Activated T-helper 17 cell treated with anti-CD3 and anti-CD28 coated beads, Interleukin-2, amount 50 U/mL, for 72 hours (primary cell): ENCODE measurements at regions not wholly inside any gene's neighbourhood (a gene's known extent, or its start where the extent isn't known, plus 50 kb on each side); places are given as distances from the start of the nearest gene placed in this dataset.

ENCODE experiments used
- ATAC-seq: fragments of 150-1000 bp; cut with Tn5 transposase; replicated peaks from 2 replicates; pipeline ENCODE4 v1.10.0; 2021; ENCODE audit warnings: mild to moderate bottlenecking, moderate library complexity
- H3K27ac Mint-ChIP-seq: one replicate; pipeline ENCODE4 v1.8.0; 2022; ENCODE audit warnings: mixed read lengths
- H3K27me3 Mint-ChIP-seq: one replicate; pipeline ENCODE4 v1.8.0; 2022; ENCODE audit warnings: mixed read lengths
- H3K36me3 Mint-ChIP-seq: one replicate; pipeline ENCODE4 v1.8.0; 2022; ENCODE audit warnings: low read depth, mild to moderate bottlenecking, mixed read lengths
- H3K4me1 Mint-ChIP-seq: one replicate; pipeline ENCODE4 v1.8.0; 2022; ENCODE audit warnings: mixed read lengths
- H3K4me3 Mint-ChIP-seq: one replicate; pipeline ENCODE4 v1.8.0; 2022; ENCODE audit warnings: mild to moderate bottlenecking, mixed read lengths
- H3K9me3 Mint-ChIP-seq: one replicate; pipeline ENCODE4 v1.8.0; 2022; ENCODE audit warnings: mixed read lengths

- H3K9me3 Mint-ChIP-seq, result no peaks in the 10 kb centered on the region
- H3K27me3 Mint-ChIP-seq, result no peaks in the 10 kb centered on the region
- no peak for ATAC-seq
- no peak overlapping the region for H3K27ac Mint-ChIP-seq
- H3K4me3 Mint-ChIP-seq, result no peak overlapping the region
- H3K36me3 Mint-ChIP-seq, result no peaks in the 10 kb centered on the region
- H3K4me1 Mint-ChIP-seq, result no peaks in the 10 kb centered on the region
Measured at GRCh38 chr3:8095724-8096123, 405.9 kb upstream of the LMCD1 start.

- peaks cover 1% of the 10 kb centered on the region for H3K27me3 Mint-ChIP-seq
- H3K27ac Mint-ChIP-seq, result no peak overlapping the region
- no peaks in the 10 kb centered on the region for H3K4me1 Mint-ChIP-seq
- no peaks in the 10 kb centered on the region for H3K9me3 Mint-ChIP-seq
- H3K36me3 Mint-ChIP-seq, result no peaks in the 10 kb centered on the region
- no peak overlapping the region for H3K4me3 Mint-ChIP-seq
- ATAC-seq, result no peak
Measured at GRCh38 chr3:8097690-8098089, 403.9 kb upstream of the LMCD1 start.

- H3K36me3 Mint-ChIP-seq, result no peaks in the 10 kb centered on the region
- no peaks in the 10 kb centered on the region for H3K4me1 Mint-ChIP-seq
- no peaks in the 10 kb centered on the region for H3K9me3 Mint-ChIP-seq
- H3K4me3 Mint-ChIP-seq, result no peak overlapping the region
- peaks cover 3% of the 10 kb centered on the region for H3K27me3 Mint-ChIP-seq
- no peak overlapping the region for H3K27ac Mint-ChIP-seq
- ATAC-seq, result no peak
Measured at GRCh38 chr3:8103954-8104353, 397.7 kb upstream of the LMCD1 start.

GRCh38 chr3:8106921-8107320 lies 394.7 kb upstream of the LMCD1 start:
- Mint-ChIP-seq H3K4me3 (no peak overlapping the region), H3K36me3 (no peaks in the 10 kb centered on the region), H3K4me1 (no peaks in the 10 kb centered on the region), H3K9me3 (no peaks in the 10 kb centered on the region), H3K27ac (no peak overlapping the region), H3K27me3 (peaks cover 3% of the 10 kb centered on the region)
- ATAC-seq, result no peak

GRCh38 chr3:8110966-8111798 lies 390.4 kb upstream of the LMCD1 start:
- Mint-ChIP-seq H3K27ac (no peak overlapping the region), H3K36me3 (no peaks in the 10 kb centered on the region), H3K9me3 (no peaks in the 10 kb centered on the region), H3K27me3 (peaks cover 10% of the 10 kb centered on the region), H3K4me3 (peak overlapping the region; percentile 12), H3K4me1 (no peaks in the 10 kb centered on the region)
- peak; percentile 88 for ATAC-seq

- Mint-ChIP-seq H3K9me3 (no peaks in the 10 kb centered on the region), H3K4me3 (no peak overlapping the region), H3K4me1 (no peaks in the 10 kb centered on the region), H3K27me3 (peaks cover 14% of the 10 kb centered on the region), H3K27ac (no peak overlapping the region), H3K36me3 (no peaks in the 10 kb centered on the region)
- no peak for ATAC-seq
Measured at GRCh38 chr3:8112587-8112986, 389.0 kb upstream of the LMCD1 start.

- peaks cover 18% of the 10 kb centered on the region for H3K27me3 Mint-ChIP-seq
- no peak overlapping the region for H3K27ac Mint-ChIP-seq
- H3K9me3 Mint-ChIP-seq, result no peaks in the 10 kb centered on the region
- H3K4me3 Mint-ChIP-seq, result no peak overlapping the region
- ATAC-seq, result no peak
- H3K4me1 Mint-ChIP-seq, result no peaks in the 10 kb centered on the region
- no peaks in the 10 kb centered on the region for H3K36me3 Mint-ChIP-seq
Measured at GRCh38 chr3:8113626-8114025, 388.0 kb upstream of the LMCD1 start.

GRCh38 chr3:8128686-8129085 lies 372.9 kb upstream of the LMCD1 start:
- Mint-ChIP-seq H3K27ac (no peak overlapping the region), H3K4me1 (no peaks in the 10 kb centered on the region), H3K36me3 (no peaks in the 10 kb centered on the region), H3K9me3 (no peaks in the 10 kb centered on the region), H3K27me3 (no peaks in the 10 kb centered on the region), H3K4me3 (no peak overlapping the region)
- ATAC-seq, result no peak

GRCh38 chr3:8136553-8136952 lies 365.1 kb upstream of the LMCD1 start:
- Mint-ChIP-seq H3K9me3 (no peaks in the 10 kb centered on the region), H3K4me1 (no peaks in the 10 kb centered on the region), H3K36me3 (no peaks in the 10 kb centered on the region), H3K27ac (no peak overlapping the region), H3K4me3 (no peak overlapping the region), H3K27me3 (peaks cover 3% of the 10 kb centered on the region)
- no peak for ATAC-seq

- no peaks in the 10 kb centered on the region for H3K36me3 Mint-ChIP-seq
- no peaks in the 10 kb centered on the region for H3K9me3 Mint-ChIP-seq
- H3K27ac Mint-ChIP-seq, result no peak overlapping the region
- H3K27me3 Mint-ChIP-seq, result peaks cover 8% of the 10 kb centered on the region
- H3K4me3 Mint-ChIP-seq, result no peak overlapping the region
- ATAC-seq, result no peak
- no peaks in the 10 kb centered on the region for H3K4me1 Mint-ChIP-seq
Measured at GRCh38 chr3:8143186-8143585, 358.4 kb upstream of the LMCD1 start.

GRCh38 chr3:8145661-8146060 lies 356.0 kb upstream of the LMCD1 start:
- Mint-ChIP-seq H3K4me3 (no peak overlapping the region), H3K36me3 (no peaks in the 10 kb centered on the region), H3K27me3 (peaks cover 10% of the 10 kb centered on the region), H3K4me1 (no peaks in the 10 kb centered on the region), H3K9me3 (no peaks in the 10 kb centered on the region), H3K27ac (no peak overlapping the region)
- no peak for ATAC-seq

- H3K36me3 Mint-ChIP-seq, result no peaks in the 10 kb centered on the region
Measured at GRCh38 chr3:8147711-8148110, 353.9 kb upstream of the LMCD1 start.

GRCh38 chr3:8152821-8153418 lies 348.7 kb upstream of the LMCD1 start:
- H3K9me3 Mint-ChIP-seq, result no peaks in the 10 kb centered on the region
- H3K4me1 Mint-ChIP-seq, result no peaks in the 10 kb centered on the region
- peaks cover 14% of the 10 kb centered on the region for H3K27me3 Mint-ChIP-seq
- no peak overlapping the region for H3K27ac Mint-ChIP-seq
- ATAC-seq, result no peak
- no peaks in the 10 kb centered on the region for H3K36me3 Mint-ChIP-seq
- H3K4me3 Mint-ChIP-seq, result no peak overlapping the region

More at GRCh38 chr3:8147711-8148110, 353.9 kb upstream of the LMCD1 start:
- no peaks in the 10 kb centered on the region for H3K4me1 Mint-ChIP-seq
- no peak for ATAC-seq
- H3K9me3 Mint-ChIP-seq, result no peaks in the 10 kb centered on the region
- no peak overlapping the region for H3K27ac Mint-ChIP-seq
- peaks cover 15% of the 10 kb centered on the region for H3K27me3 Mint-ChIP-seq
- H3K4me3 Mint-ChIP-seq, result no peak overlapping the region

- no peaks in the 10 kb centered on the region for H3K4me1 Mint-ChIP-seq
- no peak for ATAC-seq
- no peak overlapping the region for H3K27ac Mint-ChIP-seq
Measured at GRCh38 chr3:8153800-8154199, 347.8 kb upstream of the LMCD1 start.

GRCh38 chr3:8154617-8155016 lies 347.0 kb upstream of the LMCD1 start:
- Mint-ChIP-seq H3K27me3 (peaks cover 13% of the 10 kb centered on the region), H3K36me3 (no peaks in the 10 kb centered on the region)

More at GRCh38 chr3:8153800-8154199, 347.8 kb upstream of the LMCD1 start:
- Mint-ChIP-seq H3K9me3 (no peaks in the 10 kb centered on the region), H3K27me3 (peaks cover 13% of the 10 kb centered on the region), H3K36me3 (no peaks in the 10 kb centered on the region), H3K4me3 (no peak overlapping the region)

More at GRCh38 chr3:8154617-8155016, 347.0 kb upstream of the LMCD1 start:
- Mint-ChIP-seq H3K9me3 (no peaks in the 10 kb centered on the region), H3K4me1 (no peaks in the 10 kb centered on the region), H3K4me3 (no peak overlapping the region), H3K27ac (no peak overlapping the region)
- no peak for ATAC-seq
